GM21576 (cell line): ENCODE measurements at regions not wholly inside any gene's neighbourhood (a gene's known extent, or its start where the extent isn't known, plus 50 kb on each side); places are given as distances from the start of the nearest gene placed in this dataset.

ENCODE experiments used
- ATAC-seq: cut with Tn5 transposase; IDR thresholded peaks from one replicate; pipeline ENCODE4 v1.9.1; 2021; ENCODE audit warnings: mild to moderate bottlenecking, moderate library complexity; ENCODE audit not compliant: unreplicated experiment

DNA sequence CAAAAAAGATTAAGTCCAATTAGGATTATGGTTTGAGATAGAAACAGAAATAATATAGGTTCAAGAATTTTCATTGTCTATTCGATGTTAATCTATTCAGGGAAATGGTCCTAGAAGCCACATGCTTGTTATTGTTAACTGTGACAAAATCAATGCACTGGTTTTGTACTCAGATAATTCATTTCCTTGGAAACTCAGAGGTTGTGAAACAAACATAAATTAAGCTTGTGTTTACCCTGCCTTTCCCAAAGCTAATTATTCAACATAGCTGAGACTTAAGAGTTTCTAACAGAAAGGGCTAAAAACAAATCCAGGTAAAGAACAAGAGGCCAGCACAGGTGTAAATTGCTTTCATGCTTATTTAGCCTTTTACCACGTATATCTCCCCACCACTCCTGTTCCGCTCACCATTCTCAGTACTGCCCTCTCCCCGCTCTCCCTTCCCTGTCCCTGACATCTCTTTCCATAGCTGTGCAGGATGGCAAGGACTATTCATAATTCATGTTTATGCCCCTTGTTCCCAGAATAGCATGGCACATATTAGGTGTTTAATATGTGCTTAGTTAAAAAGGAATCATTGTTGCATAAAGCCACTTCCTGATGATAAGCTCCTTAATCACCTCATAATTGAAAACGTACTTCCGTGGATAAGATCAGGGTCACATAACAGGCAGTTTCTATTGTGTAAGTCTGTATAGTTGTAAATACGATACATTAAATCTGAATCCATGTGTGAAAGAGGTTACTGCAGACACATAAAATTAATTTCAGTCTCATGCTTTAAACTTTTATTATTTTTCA is 131.8 kb upstream of the USP15 start:
- no peak for ATAC-seq

DNA sequence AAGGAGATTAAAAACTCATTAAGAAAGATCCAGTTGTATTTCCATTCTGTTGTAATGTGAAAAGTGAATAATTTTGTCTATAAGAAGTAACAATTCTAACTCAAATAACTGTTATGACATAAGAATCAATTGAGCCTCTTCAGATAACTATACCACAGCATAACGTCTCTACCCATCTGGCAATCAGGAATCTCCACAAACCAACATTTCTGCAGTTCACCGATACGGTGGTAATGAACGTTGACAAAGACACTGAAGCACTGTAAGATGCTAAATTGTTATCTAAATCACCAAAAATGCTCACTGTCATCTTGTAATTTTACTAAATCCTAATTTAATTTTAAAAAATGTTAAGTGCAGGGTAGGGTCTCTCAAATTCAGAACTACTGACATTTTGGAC is 130.9 kb upstream of the USP15 start:
- ATAC-seq, result no peak

GRCh38 chr12:62130402-62130801 is 129.8 kb upstream of the USP15 start:
- no peak for ATAC-seq

- no peak for ATAC-seq
These were observed 129.2 kb upstream of the USP15 start for GRCh38 chr12:62130834-62131552.

- ATAC-seq, result no peak
These were observed 126.8 kb upstream of the USP15 start for GRCh38 chr12:62133440-62133839.

DNA sequence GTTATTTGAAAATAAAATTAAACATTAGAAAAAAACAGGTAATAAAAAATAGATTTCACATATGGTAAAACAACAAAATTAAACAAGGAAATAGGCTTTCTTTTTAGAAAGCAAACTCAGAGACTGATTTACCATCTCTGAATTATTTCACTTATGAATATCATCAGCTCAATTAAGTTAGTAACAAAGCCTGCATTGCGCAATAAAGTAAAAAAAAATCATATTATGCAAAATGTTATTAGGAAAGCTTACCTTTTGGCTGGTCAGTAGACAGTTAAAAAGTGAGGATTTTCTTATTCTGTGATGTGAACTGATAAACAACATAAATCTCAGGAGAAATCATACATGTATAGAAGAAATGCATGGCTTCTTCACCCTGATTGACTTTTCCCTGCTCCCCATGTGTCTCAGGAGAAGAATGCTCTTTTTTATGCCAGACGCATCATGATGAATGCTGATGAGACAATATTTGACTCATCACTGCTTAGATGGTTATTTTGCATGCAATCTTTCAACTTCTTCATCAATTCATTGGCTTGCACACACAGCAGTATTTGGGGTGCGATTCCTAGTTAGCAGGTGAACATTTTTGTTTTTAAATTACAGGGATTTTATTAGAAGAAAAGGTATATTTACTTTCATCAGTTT is 124.5 kb upstream of the USP15 start:
- ATAC-seq, result no peak

- no peak for ATAC-seq
These were observed 123.7 kb upstream of the USP15 start for GRCh38 chr12:62136496-62136895.

- no peak for ATAC-seq
These were observed 121.7 kb upstream of the USP15 start for GRCh38 chr12:62138527-62138926.

- no peak for ATAC-seq
These were observed 113.9 kb upstream of the USP15 start for GRCh38 chr12:62146318-62146717.

DNA sequence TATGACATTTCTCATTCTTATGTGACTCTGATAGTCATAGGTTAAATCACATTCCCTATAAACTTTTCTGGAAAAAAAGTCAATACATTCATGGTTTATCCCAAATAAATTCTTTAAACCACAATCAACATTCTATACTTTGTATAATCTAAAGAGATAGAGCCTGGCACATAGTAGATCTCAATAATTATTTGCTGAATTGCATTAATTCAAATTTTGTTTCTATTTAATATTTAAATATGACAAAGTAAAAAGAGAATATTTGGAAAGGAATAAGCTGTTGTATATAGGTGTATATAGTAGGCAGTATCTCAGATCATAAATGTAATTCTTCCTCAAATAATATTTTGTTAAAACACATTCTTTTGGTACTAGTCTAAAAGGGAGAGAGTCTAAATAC is 102.2 kb upstream of the USP15 start:
- ATAC-seq, result no peak

DNA sequence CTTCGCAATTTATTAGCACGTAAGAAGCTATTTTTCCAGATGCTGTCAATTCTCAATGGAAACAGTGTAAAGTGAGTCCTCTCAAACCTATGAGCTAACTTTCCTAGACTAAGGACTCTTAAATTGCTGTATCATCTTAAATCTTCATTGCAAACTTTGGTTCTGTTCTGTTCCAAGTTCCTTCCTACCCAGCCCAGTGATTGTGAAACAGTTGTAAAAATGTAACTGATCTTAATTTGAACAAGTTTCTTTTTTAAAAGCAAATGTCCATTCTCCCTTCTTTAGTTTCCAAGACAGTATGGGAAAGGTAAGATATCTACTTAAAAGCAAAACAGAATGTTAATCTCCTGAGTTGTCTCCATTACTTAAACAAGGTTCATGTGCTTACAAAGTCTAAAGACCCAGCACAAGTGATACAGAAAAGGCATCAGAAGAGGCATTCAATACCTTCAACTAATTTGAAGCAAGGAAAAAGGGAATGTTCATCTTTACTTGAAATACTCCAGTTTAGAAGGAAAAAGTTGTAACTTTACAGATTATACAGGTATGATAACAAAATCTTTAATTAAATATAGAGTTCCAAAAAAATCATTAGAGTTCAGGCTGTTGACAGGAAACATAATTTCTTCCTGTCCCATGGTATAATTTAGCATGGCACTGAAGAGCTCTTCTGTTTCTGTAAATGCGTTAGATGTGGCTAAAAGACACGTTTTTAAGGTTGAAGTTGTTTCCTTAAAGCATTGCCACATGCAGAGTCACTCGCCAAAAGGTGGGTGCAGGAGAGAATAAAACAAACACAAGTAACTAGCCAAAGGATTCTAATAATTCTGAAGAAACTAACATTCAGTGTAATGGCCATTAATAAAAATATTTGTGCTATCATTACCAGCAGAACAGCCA is 101.5 kb upstream of the USP15 start:
- no peak for ATAC-seq

- ATAC-seq, result no peak
These were observed 98.0 kb upstream of the USP15 start for GRCh38 chr12:62162214-62162613.

- ATAC-seq, result no peak
These were observed 96.8 kb upstream of the USP15 start for GRCh38 chr12:62163368-62163767.

DNA sequence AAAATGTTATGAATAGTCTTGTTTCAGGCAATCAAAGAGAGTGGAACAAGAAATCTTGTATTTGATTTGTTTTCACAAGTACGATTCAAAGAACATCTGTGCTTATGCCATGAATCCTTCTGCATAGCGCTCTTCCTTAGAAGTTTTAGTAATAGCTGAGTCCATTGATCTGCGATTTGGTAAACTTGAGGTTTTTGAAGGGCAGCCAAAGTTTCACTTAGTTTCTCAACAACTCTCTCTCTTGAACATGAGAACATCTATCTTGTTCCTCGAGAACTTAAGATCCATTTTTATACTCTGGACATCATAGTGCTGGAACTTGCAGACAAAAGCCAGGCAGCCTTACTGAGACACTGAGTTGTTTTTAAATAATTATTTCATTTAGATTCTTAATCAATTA is 96.2 kb upstream of the USP15 start:
- no peak for ATAC-seq

DNA sequence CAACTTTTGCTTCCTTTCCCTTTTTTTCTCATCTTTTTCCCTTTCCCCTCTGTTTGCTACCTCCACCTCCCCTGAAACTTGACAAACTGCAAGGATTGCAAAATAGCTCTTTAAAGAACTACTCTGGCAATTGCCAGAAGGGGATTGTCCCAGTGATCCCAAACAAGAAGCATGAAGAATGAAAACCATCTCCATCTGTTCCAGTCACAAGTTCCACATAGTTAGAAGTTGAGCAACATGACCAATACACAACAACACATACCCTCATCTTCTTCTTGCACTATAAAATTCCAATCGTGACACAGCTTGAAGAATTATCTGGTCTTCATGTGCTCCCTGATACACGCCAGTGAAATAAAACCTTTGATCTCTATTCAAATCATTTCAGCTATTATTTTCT is 93.7 kb upstream of the USP15 start:
- no peak for ATAC-seq

- no peak for ATAC-seq
These were observed 91.8 kb upstream of the USP15 start for GRCh38 chr12:62168411-62168810.

GRCh38 chr12:62170241-62170640 is 90.0 kb upstream of the USP15 start:
- ATAC-seq, result no peak

GRCh38 chr12:62190689-62191490 is 69.3 kb upstream of the USP15 start:
- ATAC-seq, result no peak

GRCh38 chr12:62191491-62192179 is 68.6 kb upstream of the USP15 start:
- no peak for ATAC-seq
